Activated B cell treated with CpG ODN at 0.5 μM for 24 hours (primary cell): ENCODE measurements at regions not wholly inside any gene's neighbourhood (a gene's known extent, or its start where the extent isn't known, plus 50 kb on each side); places are given as distances from the start of the nearest gene placed in this dataset.
A peak's percentile ranks its signal among the peaks of the same experiment; 100 is the strongest.

ENCODE experiments used
- ATAC-seq: fragments of 200-7000 bp; cut with Tn5 transposase; one replicate; pipeline ENCODE4 v1.10.0; 2021; ENCODE audit warnings: low read depth, mild to moderate bottlenecking, moderate library complexity
- CTCF ChIA-PET: fragments of 350-600 bp; sonication (Branson Sonifier 250); formaldehyde crosslinking; loops from one replicate; lab custom pipeline; 2021; ENCODE audit warnings: antibody characterized with exemption; lab: Charles Lee
- POLR2A ChIA-PET: fragments of 350-600 bp; sonication (Branson Sonifier 250); formaldehyde crosslinking; loops from one replicate; lab custom pipeline; 2021; ENCODE audit warnings: antibody characterized with exemption; lab: Charles Lee
- DNase-seq: peaks from one replicate; pipeline ENCODE4 v3.0.0; 2022
- H3K27ac Mint-ChIP-seq: one replicate; pipeline ENCODE4 v1.8.0; 2020; ENCODE audit warnings: mixed read lengths
- H3K27me3 Mint-ChIP-seq: one replicate; pipeline ENCODE4 v1.8.0; 2021; ENCODE audit warnings: mixed read lengths
- H3K36me3 Mint-ChIP-seq: one replicate; pipeline ENCODE4 v1.8.0; 2021; ENCODE audit warnings: low read depth, mixed read lengths
- H3K4me1 Mint-ChIP-seq: one replicate; pipeline ENCODE4 v1.8.0; 2021; ENCODE audit warnings: mixed read lengths
- H3K4me3 Mint-ChIP-seq: one replicate; pipeline ENCODE4 v1.8.0; 2020; ENCODE audit warnings: mild to moderate bottlenecking, mixed read lengths
- H3K9me3 Mint-ChIP-seq: one replicate; pipeline ENCODE4 v1.8.0; 2020; ENCODE audit warnings: mixed read lengths
- CTCF ChIP-seq: fragments of 200-600 bp; IDR thresholded peaks from one replicate; pipeline ENCODE4 v1.8.0; 2022; ENCODE audit warnings: antibody characterized with exemption, mild to moderate bottlenecking
- intact Hi-C: fragments of 100-400 bp; cut with micrococcal nuclease; formaldehyde crosslinking; loops from one replicate; pipeline ENCODE4 v1.15.1; 2024

- Mint-ChIP-seq H3K27ac (peak overlapping the region; percentile 99), H3K9me3 (peaks cover 2% of the 10 kb centered on the region), H3K4me1 (peaks cover 85% of the 10 kb centered on the region), H3K27me3 (no peaks in the 10 kb centered on the region), H3K4me3 (peak overlapping the region; percentile 75), H3K36me3 (peaks cover 8% of the 10 kb centered on the region)
- ChIA-PET POLR2A (interaction anchor here (0.7 to 6.2 kb wide), 13 partner anchors 18 to 771 kb away, joined by 3 to 66 read pairs (median 4); partner anchors contain the start of genes DUSP10 and HLX), CTCF (interaction anchor here (1.0 to 2.1 kb wide), 6 partner anchors 29 to 193 kb away, joined by 3 to 13 read pairs (median 5); no protein-coding TSS in a partner anchor)
- no peak for TF ChIP-seq CTCF
- ATAC-seq = peak; percentile 83
- peak; percentile 59 for DNase-seq
- intact Hi-C loops = loop anchor here (1.0 to 5.0 kb wide), 8 partner anchors 23 to 370 kb away; partner anchors contain the start of gene HLX
Observed at GRCh38 chr1:221069178-221069903, 190.1 kb downstream of the HLX start.

- peaks cover 5% of the 10 kb centered on the region for H3K36me3 Mint-ChIP-seq
- ChIA-PET POLR2A (interaction anchor here (0.9 to 6.2 kb wide), 11 partner anchors 22 to 770 kb away, joined by 3 to 66 read pairs (median 5); partner anchors contain the start of genes DUSP10 and HLX), CTCF (interaction anchor here (1.0 to 2.1 kb wide), 5 partner anchors 28 to 194 kb away, joined by 3 to 13 read pairs (median 7); no protein-coding TSS in a partner anchor)
- no peak for ATAC-seq
- no peaks in the 10 kb centered on the region for H3K9me3 Mint-ChIP-seq
- peak overlapping the region; percentile 99 for H3K27ac Mint-ChIP-seq
- intact Hi-C loops = loop anchor here (1.0 to 5.0 kb wide), 8 partner anchors 24 to 369 kb away; partner anchors contain the start of gene HLX
- TF ChIP-seq CTCF = no peak
- H3K27me3 Mint-ChIP-seq = no peaks in the 10 kb centered on the region
- peaks cover 89% of the 10 kb centered on the region for H3K4me1 Mint-ChIP-seq
- no peak for DNase-seq
- peak overlapping the region; percentile 75 for H3K4me3 Mint-ChIP-seq
Observed at GRCh38 chr1:221069986-221070385, 190.7 kb downstream of the HLX start.

GRCh38 chr1:221071777-221072176 lies 192.5 kb downstream of the HLX start:
- H3K4me3 Mint-ChIP-seq = no peak overlapping the region
- peak overlapping the region; percentile 99 for H3K27ac Mint-ChIP-seq
- POLR2A ChIA-PET = interaction anchor here (1.1 to 6.2 kb wide), 4 partner anchors 21 to 194 kb away, joined by 3 to 66 read pairs (median 30); partner anchors contain the start of gene HLX

GRCh38 chr1:221072214-221072613 lies 193.0 kb downstream of the HLX start:
- H3K27ac Mint-ChIP-seq = peak overlapping the region; percentile 99
- ChIA-PET POLR2A (interaction anchor here (4.6 to 6.2 kb wide), 2 partner anchors 25 to 195 kb away, joined by 57 to 66 read pairs; partner anchors contain the start of gene HLX), CTCF (interaction anchor here (1.1 to 2.7 kb wide), 2 partner anchors 26 to 131 kb away, joined by 4 to 10 read pairs; no protein-coding TSS in a partner anchor)
- ATAC-seq = no peak
- no peaks in the 10 kb centered on the region for H3K27me3 Mint-ChIP-seq
- no peak for TF ChIP-seq CTCF
- H3K9me3 Mint-ChIP-seq = no peaks in the 10 kb centered on the region
- peak overlapping the region; percentile 32 for H3K4me3 Mint-ChIP-seq
- no peak for DNase-seq
- intact Hi-C loops = no loop called here
- peaks cover 78% of the 10 kb centered on the region for H3K4me1 Mint-ChIP-seq
- H3K36me3 Mint-ChIP-seq = peaks cover 5% of the 10 kb centered on the region

More at GRCh38 chr1:221071777-221072176, 192.5 kb downstream of the HLX start:
- no peak for DNase-seq
- no peak for ATAC-seq
- CTCF ChIA-PET = interaction anchor here (1.1 kb wide), 1 partner anchor 132 kb away, joined by 4 read pairs; no protein-coding TSS in a partner anchor
- no peaks in the 10 kb centered on the region for H3K27me3 Mint-ChIP-seq
- H3K4me1 Mint-ChIP-seq = peaks cover 82% of the 10 kb centered on the region
- H3K36me3 Mint-ChIP-seq = peaks cover 5% of the 10 kb centered on the region
- H3K9me3 Mint-ChIP-seq = no peaks in the 10 kb centered on the region
- intact Hi-C loops = no loop called here
- TF ChIP-seq CTCF = no peak
